NCI-H69 (cell line): ENCODE measurements at regions not wholly inside any gene's neighbourhood (a gene's known extent, or its start where the extent isn't known, plus 50 kb on each side); places are given as distances from the start of the nearest gene placed in this dataset.
"Not testable (repeated sequence)": the region's sequence is repeated elsewhere in the genome, so short reads cannot be mapped to it uniquely, and the experiment has no call there.

Source experiments
- DNase-seq: peaks from one replicate; lab custom pipeline; 2025; lab: John Stamatoyannopoulos, UW

DNA sequence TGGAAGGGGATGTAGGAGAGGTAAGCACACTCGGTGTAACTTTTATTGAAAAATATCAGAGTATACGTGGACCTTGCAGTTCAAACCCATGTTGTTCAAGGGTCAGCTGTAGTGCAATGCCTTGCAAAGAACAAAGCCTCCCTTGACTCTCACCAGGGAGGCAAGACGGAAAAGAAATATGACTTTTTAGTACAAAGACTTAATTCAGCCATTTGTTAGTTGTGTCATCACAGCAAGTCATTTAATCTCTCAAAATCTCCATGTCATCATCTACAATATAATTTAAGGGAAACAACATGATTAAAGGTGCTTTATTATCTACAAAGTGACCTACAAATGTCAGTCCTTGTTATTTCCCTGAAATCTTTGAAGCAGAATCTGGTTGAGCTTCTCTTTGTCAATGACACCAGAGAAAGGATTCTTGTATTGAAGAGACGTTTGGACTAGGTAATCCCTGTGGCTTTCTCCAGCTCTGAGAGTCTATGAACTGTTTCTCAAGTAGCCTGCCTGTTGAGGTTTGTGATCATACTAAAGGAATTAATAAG lies 502.8 kb downstream of the REEP3 start:
- no peak for DNase-seq

DNA sequence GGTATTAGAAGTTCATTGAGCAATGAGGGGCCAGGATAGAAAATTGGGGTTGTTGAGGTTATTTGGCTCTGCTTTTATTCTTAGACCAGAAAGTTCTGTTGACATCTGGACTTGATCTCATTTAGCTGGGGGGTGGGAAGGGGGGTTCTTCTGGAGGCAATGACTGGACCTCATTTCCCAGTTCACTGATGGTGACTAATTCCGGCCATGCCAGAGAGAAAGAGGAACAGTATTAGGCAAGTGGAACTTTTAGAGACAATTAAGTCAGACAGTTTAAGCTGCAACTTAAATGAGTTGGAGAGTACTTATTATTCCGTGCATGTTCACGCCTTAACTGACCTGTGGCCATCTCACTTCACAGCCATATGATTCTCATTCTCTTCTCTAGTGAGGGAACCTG lies 512.5 kb downstream of the REEP3 start:
- DNase-seq: no peak

DNA sequence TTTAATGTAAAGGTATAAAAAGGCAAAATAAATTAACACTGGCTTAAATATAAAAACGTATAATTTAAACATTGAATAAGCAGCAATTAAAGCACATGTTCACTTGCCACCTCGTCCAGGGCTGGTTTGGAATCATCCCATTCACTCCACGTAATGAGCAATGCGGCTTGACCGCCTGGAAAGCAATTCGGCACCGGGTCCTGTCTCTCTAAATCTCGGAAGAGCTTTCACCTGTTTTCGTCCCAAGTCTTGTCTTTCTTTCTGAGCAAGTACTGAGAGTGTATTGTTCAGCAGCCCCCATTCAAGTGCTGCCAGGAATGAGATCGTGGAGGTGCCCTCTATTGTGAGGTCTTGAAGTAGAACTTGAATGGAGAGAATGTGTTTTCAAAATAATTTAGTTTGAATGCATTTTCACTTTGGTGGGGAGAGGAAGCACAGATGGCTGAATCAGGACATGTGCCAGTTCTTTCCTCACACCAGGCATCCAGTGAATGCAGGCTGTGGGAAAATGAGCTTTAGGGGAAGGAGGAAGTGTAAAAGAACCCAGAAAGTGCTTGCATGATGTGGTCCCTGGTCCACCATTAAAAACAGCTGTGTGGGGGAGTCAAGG lies 515.2 kb downstream of the REEP3 start:
- no peak for DNase-seq

DNA sequence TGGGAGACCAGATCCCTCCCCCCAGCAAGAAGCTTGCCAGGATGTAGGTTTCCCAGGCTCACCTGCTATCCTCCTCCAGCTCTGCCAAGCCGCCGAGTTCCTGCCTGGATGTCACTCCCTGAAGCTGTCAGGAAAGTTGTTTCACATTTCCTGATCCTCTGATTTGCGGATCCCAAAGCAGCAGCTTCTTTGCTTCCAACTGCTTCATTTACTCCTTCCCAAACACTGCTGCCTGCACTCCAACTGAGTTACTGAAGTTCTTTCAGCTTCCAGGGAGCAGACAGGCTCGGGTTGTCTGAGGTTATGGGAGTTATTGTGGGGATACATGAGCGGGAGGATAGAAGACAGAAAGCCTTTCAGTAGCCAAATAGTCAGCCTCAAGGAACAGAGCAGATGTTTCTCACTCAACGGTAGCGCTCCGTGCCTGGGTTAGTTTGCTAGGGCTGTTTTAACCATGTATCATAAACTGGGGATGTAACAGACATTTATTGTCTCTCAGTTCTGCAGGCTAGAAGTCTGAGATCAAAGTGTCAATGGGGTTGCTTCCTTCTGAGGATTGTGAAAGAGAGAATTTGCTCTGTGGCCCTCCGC lies 516.0 kb downstream of the REEP3 start:
- DNase-seq: no peak

DNA sequence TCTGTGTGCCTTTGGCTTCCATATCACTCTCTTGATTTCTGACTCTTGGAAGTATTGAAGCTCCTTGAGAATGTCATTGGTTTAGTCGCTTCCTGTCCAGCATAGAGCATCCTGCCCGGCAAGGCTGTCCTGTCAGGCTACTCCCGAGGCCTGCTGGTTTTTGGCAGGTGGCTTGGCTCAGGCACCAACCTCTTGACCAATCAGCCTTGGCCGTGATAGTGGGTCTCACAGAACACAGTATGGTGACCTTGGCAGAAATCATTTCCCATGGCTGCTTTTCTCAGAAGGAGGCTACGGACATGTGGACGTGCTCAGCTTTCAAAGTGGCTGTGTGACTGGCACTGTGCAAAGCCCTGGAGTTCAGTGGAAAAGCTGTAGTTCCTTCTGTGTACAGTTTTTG lies 516.9 kb downstream of the REEP3 start:
- no peak for DNase-seq

DNA sequence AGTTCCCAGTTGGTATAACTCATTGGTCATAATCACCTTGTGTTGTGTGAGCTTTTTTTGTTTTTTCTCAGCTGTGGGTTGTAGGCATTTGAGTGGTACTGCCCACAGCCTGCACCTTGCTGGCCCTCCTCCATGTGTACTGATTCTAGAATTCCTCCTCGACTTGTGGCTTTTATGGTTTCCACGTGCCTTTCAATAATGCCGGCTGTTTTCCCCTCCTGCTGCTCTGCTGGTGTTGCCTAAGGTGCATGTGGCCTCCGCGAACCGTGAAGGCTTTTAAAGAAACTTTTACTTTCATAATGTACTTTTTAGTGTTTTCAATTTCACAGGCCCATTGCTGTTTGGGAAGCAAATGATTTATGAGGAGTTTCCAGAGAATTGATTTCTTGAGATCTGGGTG lies 518.0 kb downstream of the REEP3 start:
- no peak for DNase-seq

DNA sequence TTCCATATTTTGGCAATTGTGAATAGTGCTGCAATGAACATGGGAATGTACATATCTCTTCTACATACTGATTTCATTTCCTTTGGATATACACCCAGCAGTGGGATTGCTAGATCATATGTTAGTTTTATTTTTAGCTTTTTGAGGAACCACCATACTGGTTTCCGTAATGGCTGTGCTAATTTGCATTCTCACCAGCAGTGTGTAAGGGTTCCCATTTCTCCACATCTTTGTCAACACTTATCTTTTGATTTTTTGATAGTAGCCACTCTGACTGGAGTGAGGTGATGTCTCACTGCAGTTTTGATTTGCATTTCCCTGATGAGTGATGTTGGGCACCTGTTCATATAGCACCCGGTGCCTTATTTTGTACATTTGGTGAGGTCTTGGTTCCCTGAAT lies 519.6 kb downstream of the REEP3 start:
- DNase-seq: no peak

DNA sequence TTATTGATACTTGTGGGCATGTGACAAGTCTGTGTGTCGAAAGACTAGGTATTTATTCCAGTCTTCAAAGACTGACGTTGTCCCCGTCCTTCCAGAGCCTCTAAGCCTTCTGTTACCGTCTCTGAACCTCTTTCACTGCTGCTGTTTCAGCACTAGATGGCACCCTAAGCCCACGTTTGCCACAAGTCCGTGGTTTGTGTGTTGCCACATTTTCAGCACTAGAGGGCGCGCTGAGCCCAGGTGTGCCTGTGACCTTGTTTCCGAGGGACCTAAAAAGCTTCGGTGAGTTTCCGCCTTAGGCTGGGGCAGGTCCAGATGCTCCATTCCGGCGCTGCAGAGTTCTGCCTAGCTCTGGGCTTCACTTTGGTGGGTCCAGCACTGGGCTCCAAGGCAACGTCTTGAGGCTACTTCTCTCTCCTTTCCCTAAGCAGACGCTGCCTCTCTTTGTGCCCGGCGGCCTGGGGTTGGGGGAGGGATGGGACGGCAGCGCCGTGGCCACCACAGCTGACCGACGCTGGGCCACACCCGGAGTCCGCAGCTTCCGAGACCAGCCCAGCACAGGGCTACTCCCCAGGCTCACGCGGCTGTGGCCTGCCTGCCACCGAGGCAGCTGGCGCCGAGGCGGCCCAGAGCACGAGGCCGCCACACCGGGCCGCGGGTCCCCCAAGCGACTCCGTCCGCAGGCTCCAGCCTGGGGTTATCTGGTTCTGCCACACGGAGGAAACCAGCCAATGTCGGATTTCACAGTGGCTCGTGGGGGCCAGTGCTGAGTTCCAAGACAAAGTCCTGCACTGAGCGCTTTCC lies 520.2 kb downstream of the REEP3 start:
- peak; percentile 58 for DNase-seq

DNA sequence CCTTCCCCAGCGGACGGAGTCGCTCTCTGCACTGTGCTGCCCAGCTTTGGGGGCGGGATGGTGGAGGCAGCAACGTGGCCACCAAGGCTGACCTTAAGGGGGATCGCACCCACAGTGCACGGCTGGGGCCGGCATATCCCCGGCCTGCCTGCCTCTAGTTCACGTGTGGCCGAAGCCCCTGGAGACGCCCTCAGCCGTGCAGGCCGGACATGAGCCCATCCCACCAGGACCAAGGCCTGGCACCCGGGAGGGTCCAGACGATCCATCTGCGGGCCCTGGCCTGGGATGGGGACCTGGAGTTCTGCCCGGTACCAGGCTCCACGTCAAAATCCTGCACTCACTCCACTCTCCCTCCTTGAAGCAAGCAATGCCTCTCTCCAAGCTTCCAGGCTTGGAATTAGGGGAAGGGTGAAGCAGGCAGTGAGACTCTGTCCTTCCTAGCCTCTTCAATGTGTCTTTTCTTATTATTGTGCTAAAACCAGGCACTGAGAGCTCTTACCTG lies 520.8 kb downstream of the REEP3 start:
- no peak for DNase-seq

DNA sequence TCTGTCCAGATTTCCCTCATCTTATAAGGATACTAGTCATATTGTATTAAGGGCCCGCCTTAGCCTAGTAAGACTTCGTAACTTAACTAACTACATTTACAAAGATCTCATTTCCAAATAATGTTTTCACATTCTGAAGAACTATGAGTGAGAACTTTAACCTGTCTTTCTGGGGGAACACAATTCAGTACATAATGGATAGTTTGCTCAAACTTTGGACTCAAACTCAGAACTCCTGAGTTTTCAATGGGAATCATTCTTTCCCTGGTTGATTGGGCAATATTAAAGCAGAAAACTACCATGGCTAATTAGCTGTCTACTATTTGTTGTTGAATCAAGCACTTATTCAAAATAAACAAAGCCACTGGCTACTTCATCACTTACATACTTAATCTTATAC lies 522.9 kb downstream of the REEP3 start:
- no peak for DNase-seq

DNA sequence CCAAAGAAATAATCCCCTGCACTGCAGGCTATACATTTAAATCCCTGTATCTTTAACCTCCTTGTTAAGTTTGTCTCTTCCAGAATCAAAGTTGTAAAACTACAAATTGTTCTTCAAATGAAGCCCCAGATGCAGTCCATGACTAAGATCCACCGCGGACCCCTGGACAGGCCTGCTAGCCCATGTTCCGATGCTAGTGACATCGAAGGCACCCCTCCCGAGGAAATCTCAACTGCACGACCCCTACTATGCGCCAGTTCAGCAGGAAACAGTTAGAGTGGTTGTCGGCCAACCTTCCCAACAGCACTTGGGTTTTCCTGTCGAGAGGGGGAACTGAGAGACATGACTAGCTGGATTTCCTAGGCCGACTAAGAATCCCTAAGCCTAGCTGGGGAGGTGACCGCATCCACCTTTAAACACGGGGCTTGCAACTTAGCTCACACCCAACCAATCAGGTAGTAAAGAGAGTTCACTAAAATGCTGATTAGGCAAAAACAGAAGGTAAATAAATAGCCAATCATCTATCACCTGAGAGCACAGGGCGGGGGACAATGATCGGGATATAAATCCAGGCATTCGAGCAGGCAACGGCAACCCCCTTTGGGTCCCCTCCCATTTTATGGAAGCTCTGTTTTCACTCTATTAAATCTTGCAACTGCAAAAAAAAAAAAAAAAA lies 523.9 kb downstream of the REEP3 start:
- DNase-seq: not testable (repeated sequence)

DNA sequence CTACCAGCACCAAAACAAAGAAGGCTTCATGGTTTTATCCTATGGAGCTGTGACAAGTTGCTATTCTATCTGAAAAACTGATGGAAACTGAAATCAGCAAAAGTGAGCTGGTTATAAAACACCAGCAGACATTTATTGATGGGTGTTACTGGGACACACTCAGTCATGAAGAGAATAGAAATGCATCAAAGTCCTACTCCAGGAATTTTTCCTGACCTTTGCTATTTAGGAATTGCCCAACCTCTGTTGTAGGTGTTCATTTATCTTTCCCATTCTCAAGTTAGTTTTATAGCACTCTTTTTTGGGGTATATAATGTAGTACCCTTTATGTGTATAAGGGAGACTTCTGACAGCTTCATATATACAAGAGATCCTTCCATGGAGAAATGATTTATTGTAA lies 533.2 kb downstream of the REEP3 start:
- DNase-seq: no peak

DNA sequence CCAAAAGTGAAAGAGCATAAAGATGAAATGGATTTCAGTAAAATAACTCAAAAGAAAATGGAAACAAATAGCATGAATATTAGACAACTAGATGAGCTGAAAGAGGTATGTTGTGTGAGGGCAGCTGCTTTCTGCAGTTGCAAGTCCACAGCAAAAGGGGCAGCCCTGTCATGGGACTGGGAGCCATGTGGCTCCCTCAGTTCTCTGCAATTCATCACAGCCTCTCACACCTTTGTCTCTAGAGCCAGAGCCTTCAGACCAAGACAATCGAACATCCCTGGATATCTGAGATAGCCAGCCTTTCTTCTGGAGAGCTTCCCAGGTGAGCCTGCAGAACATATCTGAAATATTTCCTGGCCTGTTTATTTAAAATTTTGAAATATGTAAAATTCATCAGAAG lies 538.7 kb downstream of the REEP3 start:
- no peak for DNase-seq

DNA sequence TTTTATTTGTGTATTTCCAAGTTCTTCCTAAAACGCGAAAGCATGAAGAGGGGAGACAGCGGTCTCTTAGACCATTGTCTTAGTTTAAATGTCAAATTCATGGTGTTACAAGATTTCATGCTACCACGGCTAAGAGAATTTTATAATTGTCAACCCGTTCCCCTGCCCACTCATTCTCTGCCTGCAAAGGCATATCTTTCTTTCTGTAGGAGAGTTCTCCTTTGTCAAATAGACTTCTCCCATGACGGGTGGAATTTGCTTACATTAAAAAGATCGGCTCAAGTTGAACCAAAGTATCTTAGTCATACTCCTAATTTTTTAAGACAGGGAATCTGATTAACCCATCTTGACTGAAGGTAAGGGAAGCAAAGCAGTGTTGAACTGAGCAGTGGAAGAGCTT lies 539.2 kb downstream of the REEP3 start:
- DNase-seq: no peak

DNA sequence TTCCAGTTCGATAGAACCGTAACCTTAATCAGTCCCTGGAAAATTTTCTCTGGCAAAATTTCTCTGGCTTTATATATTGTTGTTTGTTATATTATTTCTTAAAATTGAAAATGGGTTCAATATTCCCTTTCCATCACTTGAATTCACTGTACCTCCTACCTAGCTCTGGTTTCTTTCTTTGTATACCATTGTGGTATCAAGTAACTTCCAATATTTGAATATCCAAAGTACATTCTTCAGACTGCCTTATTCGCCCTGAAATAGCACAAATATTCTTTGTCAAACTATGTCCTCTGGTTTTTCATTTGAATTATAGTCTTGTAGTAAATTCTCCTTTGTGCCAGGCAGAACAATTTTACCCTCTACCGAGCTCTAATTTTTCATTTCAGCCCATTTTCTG lies 541.6 kb downstream of the REEP3 start:
- DNase-seq: no peak

DNA sequence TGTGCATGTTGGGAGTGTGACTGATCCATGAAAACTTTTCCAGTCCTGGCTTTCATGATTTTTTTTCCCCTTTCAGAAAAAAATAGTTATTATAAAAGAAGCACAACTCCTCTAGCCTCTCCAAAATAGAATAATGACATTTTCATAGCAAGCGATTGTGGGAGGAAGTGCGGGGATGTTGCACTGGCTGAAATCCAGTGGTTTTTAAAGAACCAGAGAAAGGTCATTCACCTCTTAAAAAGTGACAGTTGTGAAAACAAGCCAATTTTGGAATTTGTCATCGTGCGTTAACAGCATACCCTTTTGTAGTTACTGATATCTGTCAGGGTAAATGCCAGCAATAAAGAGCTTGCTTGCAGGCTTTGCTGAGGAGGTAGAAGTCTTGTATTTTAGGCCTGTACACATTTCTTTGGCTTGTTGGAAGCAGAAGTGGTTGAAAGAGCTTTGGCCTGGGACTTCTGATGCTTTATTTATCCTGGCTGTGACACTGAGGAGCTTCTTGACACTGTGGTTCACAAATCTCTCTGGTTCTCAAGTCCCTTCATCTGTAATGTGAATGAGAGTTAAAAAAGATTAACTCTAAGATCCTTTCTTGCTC lies 545.9 kb downstream of the REEP3 start:
- DNase-seq: no peak

DNA sequence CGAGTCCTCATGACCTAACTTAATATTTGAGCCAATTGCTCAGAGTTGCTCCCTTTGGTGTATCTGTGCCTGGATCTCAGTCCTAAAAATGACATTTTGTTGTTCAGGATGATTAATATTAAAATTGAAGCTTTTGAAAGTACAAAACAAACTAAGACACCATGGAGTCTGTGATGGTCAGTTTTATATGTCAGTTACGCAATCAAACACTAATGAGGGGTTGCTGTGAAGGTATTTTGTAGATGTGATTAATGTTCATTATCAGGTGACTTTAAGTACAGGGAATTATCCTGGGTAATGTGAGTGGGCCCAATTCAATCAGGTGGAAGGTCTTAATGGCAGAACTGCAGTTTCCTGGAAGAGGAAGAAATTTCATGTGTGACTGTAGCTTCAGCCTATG lies 546.7 kb downstream of the REEP3 start:
- DNase-seq: no peak

DNA sequence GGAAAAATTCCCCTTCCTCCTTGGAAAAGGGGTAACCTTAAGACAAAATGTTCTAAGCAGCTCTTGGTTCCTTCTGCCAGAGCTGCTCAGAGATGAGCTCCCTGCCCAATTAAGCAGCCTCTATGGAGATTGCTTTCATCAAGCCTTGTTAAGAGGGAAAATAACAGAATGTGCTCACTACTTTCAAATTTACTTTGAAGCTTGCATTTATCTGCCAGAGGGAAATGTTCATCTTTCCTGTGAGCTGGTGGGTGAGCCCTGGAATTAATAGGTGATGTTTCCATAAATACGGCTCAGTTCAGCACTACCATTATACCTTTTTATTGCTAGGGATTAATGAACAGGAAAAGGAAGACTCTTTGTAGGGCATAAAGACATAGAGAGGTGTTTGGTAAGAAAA lies 549.0 kb downstream of the REEP3 start:
- no peak for DNase-seq

DNA sequence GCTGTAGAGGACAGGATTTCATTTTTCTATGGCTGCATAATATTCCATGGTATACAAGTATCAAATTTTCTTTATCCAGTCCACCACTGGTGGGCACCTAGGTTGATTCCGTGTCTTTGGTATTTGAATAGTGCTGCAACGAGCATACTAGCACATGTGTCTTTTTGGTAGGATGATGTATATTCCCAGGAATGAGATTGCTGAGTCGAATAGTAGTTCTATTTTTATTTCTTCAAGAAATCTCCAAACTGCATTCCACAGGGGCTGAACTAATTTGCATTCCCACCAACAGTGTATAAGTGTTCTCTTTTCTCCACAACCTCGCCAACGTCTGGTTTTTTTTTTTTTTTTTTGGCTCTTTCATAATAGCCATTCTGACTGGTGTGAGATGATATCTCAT lies 550.0 kb downstream of the REEP3 start:
- no peak for DNase-seq

DNA sequence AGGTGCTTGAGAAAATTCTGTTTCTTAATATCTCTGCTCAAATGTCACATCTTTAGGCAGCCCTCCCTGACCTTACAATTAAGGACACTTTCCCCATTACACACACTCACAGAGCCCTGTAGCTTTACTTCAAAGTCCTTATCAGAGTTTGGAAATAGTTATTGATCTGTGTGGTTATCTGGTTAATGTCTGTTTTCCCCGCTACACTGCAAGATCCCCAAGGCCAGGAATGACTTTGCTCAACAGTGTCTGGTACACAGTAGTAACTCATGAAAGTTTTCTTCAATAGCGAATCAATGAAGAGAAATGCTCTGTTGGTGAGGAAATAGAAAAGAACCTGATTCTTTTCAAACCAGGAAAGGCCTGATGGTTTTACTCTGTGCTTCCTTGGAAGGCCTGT lies 554.4 kb downstream of the REEP3 start:
- DNase-seq: no peak

DNA sequence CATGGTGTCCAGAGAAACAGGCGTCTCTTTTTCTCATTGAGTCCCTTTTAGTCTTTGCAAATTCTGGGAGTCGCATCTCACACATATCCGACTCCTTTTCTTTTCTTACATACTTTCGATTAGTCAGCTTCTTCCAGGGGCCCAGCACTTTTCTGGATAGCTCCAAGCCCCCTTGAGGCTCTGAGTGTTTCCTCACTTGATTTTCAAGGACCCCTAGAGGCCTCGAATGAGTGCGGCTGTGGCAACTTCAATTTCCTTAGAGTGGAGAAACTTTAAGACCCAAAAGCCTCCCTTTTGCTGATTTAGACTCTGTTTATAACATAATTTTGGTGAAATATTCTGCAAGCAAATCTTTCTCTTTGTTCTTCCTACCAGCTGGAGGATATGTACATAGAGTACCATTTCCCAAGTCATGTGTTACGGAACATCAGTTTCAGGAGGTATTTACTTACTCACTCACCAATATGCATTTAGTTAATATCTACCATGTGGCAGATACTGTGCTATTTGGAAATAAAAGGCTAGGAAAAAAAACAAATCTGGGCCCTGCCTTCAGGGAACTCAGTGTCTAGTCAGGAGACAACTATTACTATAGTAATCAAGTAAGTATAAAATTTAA lies 555.2 kb downstream of the REEP3 start:
- DNase-seq: no peak

DNA sequence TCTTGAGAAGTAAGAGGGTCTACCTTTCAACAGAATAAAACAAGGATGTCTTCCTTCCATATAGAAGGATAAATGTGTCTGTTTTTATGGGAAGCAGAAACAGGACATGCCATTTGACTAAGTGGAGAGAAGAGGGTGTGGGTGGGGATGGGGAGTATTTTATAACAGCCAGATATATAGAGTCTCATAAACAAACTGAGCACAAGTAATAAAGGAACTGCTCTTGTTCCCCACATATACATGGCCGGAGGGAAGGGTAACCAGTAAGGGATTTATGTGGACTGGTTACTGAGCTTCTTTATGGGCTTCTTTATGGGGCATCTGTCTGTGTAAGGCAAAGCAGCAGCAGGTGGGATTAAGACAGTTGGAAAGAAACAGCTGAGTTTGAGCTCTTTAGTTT lies 558.1 kb downstream of the REEP3 start:
- no peak for DNase-seq
